ENCODE measurements at regions not wholly inside any gene's neighbourhood (a gene's known extent, or its start where the extent isn't known, plus 50 kb on each side); places are given as distances from the start of the nearest gene placed in this dataset.

GRCh38 chr7:79520543-79520942, 67.1 kb upstream of the MAGI2 start:
- no peak overlapping the region for H3K4me3 Mint-ChIP-seq
- H3K9ac ChIP-seq (ENCODE audit: extremely low read depth, low read length, poor library complexity, severe bottlenecking) = no peak overlapping the region
- no peak overlapping the region for H3K27ac Mint-ChIP-seq
- no peak for TF ChIP-seq CTCF (conservative IDR thresholded peaks at IDR 0.05)
- H3K9me3 ChIP-seq (ENCODE audit: control insufficient read depth, low read length) = no peaks in the 10 kb centered on the region
- H3K27ac ChIP-seq (ENCODE audit: low read depth, low read length) = no peak overlapping the region
- no peaks in the 10 kb centered on the region for H3K4me1 Mint-ChIP-seq
- no peaks in the 10 kb centered on the region for H3K27me3 ChIP-seq (ENCODE audit: control insufficient read depth, insufficient read depth, low read length, poor library complexity, severe bottlenecking)
- no peaks in the 10 kb centered on the region for H3K36me3 ChIP-seq (ENCODE audit: control insufficient read depth, insufficient read depth, low read length)
- WGBS, 2 experiments (ENCODE audit: insufficient coverage in 1 of 2, insufficient read length in 1 of 2) = 88 to 98% methylated on average over 1 of the region's 1 CpG
- no peaks in the 10 kb centered on the region for H3K27me3 Mint-ChIP-seq (ENCODE audit: insufficient read depth)
- no peaks in the 10 kb centered on the region for H3K4me1 ChIP-seq (ENCODE audit: control insufficient read depth, insufficient read depth, low read length)
- no peak for DNase-seq
- H3K4me3 ChIP-seq (ENCODE audit: low read length) = no peak overlapping the region
- H3K9me3 Mint-ChIP-seq = no peaks in the 10 kb centered on the region
- H3K36me3 Mint-ChIP-seq (ENCODE audit: low read depth) = no peaks in the 10 kb centered on the region

GRCh38 chr7:79515358-79515757, 61.9 kb upstream of the MAGI2 start:
- no peak for TF ChIP-seq CTCF (conservative IDR thresholded peaks at IDR 0.05)
- no peak for DNase-seq
- no peaks in the 10 kb centered on the region for H3K4me1 Mint-ChIP-seq
- no peaks in the 10 kb centered on the region for H3K27me3 ChIP-seq (ENCODE audit: control insufficient read depth, insufficient read depth, low read length, poor library complexity, severe bottlenecking)
- H3K4me1 ChIP-seq (ENCODE audit: control insufficient read depth, insufficient read depth, low read length) = no peaks in the 10 kb centered on the region
- no peak overlapping the region for H3K27ac ChIP-seq (ENCODE audit: low read depth, low read length)
- H3K4me3 Mint-ChIP-seq = no peak overlapping the region
- 83 to 94% methylated on average over 2 of the region's 3 CpGs for WGBS, 2 experiments (ENCODE audit: insufficient coverage in 1 of 2, insufficient read length in 1 of 2)
- no peak overlapping the region for H3K9ac ChIP-seq (ENCODE audit: extremely low read depth, low read length, poor library complexity, severe bottlenecking)
- H3K36me3 Mint-ChIP-seq (ENCODE audit: low read depth) = no peaks in the 10 kb centered on the region
- H3K27ac Mint-ChIP-seq = no peak overlapping the region
- no peaks in the 10 kb centered on the region for H3K9me3 ChIP-seq (ENCODE audit: control insufficient read depth, low read length)
- H3K4me3 ChIP-seq (ENCODE audit: low read length) = no peak overlapping the region
- H3K9me3 Mint-ChIP-seq = no peaks in the 10 kb centered on the region
- no peaks in the 10 kb centered on the region for H3K36me3 ChIP-seq (ENCODE audit: control insufficient read depth, insufficient read depth, low read length)
- no peaks in the 10 kb centered on the region for H3K27me3 Mint-ChIP-seq (ENCODE audit: insufficient read depth)

- Histone ChIP-seq H3K27ac (ENCODE audit: low read depth, low read length) (no peak overlapping the region), H3K36me3 (ENCODE audit: control insufficient read depth, insufficient read depth, low read length) (no peaks in the 10 kb centered on the region), H3K27me3 (ENCODE audit: control insufficient read depth, insufficient read depth, low read length, poor library complexity, severe bottlenecking) (no peaks in the 10 kb centered on the region), H3K9ac (ENCODE audit: extremely low read depth, low read length, poor library complexity, severe bottlenecking) (no peak overlapping the region), H3K4me3 (ENCODE audit: low read length) (no peak overlapping the region), H3K9me3 (ENCODE audit: control insufficient read depth, low read length) (no peaks in the 10 kb centered on the region), H3K4me1 (ENCODE audit: control insufficient read depth, insufficient read depth, low read length) (no peaks in the 10 kb centered on the region)
- no peak for DNase-seq
- no peaks in the 10 kb centered on the region for H3K9me3 Mint-ChIP-seq
- H3K27ac Mint-ChIP-seq = no peak overlapping the region
- no peaks in the 10 kb centered on the region for H3K36me3 Mint-ChIP-seq (ENCODE audit: low read depth)
- TF ChIP-seq CTCF (conservative IDR thresholded peaks at IDR 0.05) = no peak
- H3K27me3 Mint-ChIP-seq (ENCODE audit: insufficient read depth) = no peaks in the 10 kb centered on the region
- 88 to 91% methylated on average over 2 of the region's 2 CpGs for WGBS, 2 experiments (ENCODE audit: insufficient coverage in 1 of 2, insufficient read length in 1 of 2)
- no peaks in the 10 kb centered on the region for H3K4me1 Mint-ChIP-seq
- no peak overlapping the region for H3K4me3 Mint-ChIP-seq
Observed at GRCh38 chr7:79513261-79513660, 59.8 kb upstream of the MAGI2 start.

Data from endodermal cell (in vitro differentiated cells).